CD1c-positive myeloid dendritic cell (primary cell): ENCODE measurements at regions not wholly inside any gene's neighbourhood (a gene's known extent, or its start where the extent isn't known, plus 50 kb on each side); places are given as distances from the start of the nearest gene placed in this dataset.

ENCODE experiments used
- DNase-seq: peaks from one replicate; pipeline ENCODE4 v3.0.0-alpha.2; 2016; ENCODE audit errors: extremely low spot score

DNA sequence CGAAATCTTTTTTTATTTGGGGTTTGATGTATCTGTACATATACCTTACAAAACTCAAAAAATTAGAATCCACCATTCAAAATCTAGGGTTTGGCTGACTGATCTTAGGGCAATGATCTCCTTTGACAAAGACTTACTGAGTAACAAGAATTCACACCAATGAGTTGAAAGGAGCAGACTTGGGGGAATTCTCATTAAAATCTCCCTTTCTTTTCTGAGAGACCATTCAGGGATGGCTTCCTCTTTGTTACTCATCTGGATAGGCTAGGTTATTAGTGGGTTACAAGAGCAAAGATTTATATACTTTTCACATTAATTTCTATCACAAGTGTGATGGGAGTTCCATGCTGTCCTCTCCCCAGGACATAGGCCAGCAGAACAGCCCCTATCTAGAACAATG, 661.0 kb downstream of the KCTD16 start:
- no peak for DNase-seq

DNA sequence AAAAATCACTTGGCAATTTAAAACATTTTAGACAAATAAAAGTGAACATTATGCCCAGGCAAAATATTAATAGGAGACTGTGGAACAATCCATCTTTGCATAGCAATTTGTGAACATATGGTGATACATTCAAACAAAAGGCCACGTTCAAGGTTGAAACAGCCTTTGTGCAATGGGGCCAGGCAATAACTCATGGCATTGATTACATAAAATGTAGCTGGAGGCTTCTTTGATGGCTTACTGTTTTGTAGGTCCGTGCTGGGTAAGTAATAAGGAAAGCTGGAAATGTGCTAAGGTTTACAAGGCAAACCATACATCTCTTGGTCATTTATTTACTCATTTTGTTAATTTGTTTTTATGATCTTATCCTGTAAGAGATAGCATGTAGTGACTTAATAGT, 651.8 kb downstream of the KCTD16 start:
- no peak for DNase-seq

DNA sequence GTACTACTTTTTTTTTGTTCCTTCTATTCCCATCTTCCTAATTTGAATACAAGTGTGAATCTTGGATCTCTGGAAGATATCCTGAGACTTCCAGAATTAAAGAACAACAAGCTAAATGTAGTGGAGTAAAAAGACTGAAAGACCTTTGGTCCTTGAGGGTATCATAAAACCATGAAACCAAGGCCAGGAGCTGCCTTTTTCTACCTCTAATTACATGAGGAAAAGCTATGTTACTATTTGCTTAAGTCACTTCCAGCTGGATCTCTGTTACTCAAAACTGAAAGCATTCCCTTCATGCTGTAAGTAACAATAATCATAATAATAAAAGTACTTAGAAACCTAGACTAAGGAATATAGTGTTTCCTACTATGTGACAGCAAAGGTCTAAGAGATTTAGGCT, 649.6 kb downstream of the KCTD16 start:
- DNase-seq, result no peak

GRCh38 chr5:144815131-144815530, 644.5 kb downstream of the KCTD16 start:
- no peak for DNase-seq

GRCh38 chr5:144812763-144813162, 642.1 kb downstream of the KCTD16 start:
- no peak for DNase-seq

DNA sequence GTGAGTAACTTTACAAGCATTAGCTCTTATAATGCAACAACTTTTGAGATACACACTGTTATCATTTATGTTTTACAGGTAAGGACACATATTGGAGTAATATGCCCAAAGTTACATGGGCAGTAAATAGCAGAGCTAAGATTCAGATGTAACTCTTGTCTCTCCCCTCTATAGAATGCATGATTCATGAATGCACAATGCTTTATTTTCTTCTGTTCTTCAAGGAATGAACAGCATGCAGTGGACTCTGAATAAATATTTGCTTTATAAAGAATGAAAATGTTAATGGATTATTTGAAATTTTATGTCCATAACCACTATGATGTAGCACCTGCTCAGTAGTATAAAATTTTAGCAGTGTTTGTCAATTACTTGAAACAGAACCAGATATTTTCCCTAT, 629.5 kb downstream of the KCTD16 start:
- no peak for DNase-seq

DNA sequence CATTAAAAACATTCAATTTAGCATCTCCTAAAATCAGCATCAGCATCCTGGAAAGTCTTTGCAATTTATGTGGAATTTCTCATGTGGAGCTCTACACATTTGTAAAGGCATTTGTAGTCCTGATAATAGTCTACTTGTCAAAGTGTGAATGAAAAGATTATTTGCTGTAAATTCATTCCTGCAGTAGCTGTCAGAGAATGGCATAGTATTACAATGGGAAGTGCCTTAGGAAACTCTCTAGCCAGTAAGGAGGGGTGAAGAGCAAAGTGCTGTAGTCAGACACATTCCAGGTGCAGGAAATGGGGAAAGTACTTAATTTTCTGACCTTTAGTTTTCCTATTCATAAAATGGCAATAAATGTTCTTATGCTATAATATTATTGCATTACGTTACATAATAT, 627.9 kb downstream of the KCTD16 start:
- no peak for DNase-seq

DNA sequence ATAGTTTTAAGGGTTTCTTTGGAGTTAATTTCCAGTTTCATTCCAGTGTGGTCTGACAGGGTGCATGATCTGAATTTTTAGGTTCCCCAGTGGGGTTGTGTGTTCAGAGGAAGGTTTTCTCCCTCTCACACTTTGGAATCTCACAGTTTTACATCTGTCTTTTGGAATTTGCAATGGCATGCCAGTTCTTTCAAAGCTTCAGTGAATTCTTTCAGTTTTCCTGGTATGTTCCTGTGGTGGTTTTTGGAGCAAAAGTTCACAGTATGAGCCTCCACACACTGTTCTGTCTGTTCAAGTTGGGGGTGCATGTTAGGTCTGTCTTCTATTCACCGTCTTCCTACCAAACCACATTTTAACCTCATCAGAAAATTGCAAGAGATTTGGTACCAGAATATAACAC, 624.2 kb downstream of the KCTD16 start:
- DNase-seq, result no peak

GRCh38 chr5:144788556-144788955, 617.9 kb downstream of the KCTD16 start:
- DNase-seq, result no peak

DNA sequence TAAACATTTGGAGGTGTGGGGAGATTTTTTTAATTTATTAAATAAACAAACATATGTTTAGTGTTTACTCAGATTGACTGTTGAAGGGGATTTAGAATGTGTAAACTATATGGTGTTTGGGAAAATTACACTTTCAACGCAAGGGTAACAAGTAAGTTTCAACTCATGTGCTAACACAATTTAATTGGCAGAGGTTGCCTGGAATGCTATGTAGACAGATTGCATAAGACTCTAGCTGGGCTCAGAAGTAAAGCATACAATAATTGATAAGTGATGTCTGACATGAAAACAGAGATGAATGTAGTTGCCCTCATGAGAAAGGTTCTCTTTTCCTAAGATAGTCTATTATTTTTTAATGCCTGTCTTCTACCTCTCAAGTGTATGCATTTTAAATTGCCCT, 617.4 kb downstream of the KCTD16 start:
- DNase-seq, result no peak

GRCh38 chr5:144779368-144779767, 608.7 kb downstream of the KCTD16 start:
- no peak for DNase-seq

DNA sequence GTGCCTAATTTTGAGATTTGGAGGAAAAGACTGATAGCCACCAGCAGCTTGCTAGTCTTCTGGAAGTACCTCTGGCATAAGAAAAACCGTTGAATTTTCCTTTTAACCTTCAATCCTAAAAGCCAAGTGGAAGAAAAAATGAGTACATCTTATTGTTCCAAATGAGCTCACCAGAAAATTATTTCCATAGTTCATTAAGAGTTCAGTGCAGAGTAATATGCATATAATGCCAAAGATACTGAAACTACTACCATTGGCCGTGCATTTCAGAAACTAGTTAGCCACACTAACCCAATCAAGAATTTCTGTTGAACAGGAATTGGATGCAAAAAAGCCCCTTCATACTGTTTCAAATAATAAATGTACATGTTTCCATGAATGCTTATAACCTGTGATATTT, 607.9 kb downstream of the KCTD16 start:
- DNase-seq, result no peak

- DNase-seq, result no peak
These were observed 603.5 kb downstream of the KCTD16 start for GRCh38 chr5:144774197-144774596.

GRCh38 chr5:144773628-144774027, 603.0 kb downstream of the KCTD16 start:
- no peak for DNase-seq

- DNase-seq, result no peak
These were observed 601.1 kb downstream of the KCTD16 start for GRCh38 chr5:144771802-144772201.

DNA sequence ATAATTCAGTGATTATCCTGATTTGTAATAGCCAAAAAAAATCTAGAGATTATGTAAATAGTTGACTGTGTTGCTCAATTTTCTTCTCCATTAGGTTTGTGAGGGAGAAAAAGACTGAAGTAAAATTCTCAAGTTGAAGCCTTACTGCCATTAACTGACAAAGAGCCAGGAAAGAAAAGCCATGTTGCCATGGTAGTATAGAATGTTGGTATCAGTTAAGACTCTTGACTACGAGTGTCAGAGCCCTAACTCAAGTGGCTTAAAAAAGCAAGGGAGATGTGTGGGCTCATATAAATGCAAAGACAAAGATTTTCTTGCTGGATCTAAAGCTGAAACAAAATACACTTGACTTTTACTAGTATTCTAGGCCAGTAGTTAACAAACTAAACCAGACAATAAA, 571.7 kb downstream of the KCTD16 start:
- DNase-seq, result no peak

- DNase-seq, result no peak
These were observed 561.1 kb downstream of the KCTD16 start for GRCh38 chr5:144731786-144732185.

- no peak for DNase-seq
These were observed 541.4 kb downstream of the KCTD16 start for GRCh38 chr5:144712090-144712489.

DNA sequence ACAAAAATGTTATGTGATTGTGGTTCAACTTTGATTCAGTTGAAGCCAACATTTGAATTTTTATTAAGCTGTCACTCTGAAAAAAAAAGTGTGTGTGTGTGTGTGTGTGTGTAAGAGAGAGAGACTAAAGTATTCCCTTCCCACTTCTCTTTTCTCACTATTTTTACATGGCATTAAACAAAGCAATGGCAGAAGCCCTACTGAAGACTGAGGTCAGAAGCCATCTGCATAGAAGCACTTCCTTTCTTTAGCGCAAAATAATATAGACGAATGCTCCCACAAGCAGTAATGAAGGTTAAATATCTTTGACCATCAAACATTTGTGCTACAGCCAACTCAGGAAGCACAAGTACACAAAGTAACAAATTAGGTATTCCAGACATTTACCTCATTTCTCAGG, 540.5 kb downstream of the KCTD16 start:
- no peak for DNase-seq

GRCh38 chr5:144710637-144711036, 540.0 kb downstream of the KCTD16 start:
- no peak for DNase-seq

- no peak for DNase-seq
These were observed 533.1 kb downstream of the KCTD16 start for GRCh38 chr5:144703776-144704175.

- no peak for DNase-seq
These were observed 527.8 kb downstream of the KCTD16 start for GRCh38 chr5:144698484-144698883.

DNA sequence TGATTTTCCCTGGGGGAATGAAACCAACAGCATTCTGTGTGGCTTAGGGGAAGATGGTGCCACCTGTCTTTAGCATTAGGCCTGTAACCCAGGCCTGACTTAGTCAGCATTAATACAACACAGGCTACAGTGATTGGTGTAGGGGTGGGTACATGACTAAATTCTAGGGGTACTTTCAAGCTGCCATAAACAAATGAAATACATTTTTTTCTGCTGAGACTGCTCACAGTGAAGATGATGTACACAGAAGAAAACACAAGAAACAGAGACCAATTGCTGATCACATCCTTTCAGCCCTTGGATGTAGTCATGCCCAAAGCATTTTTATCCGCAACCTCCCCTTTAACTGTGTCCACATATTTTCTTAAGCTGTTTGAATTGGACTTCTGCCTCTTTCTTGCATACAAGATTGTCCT, 527.2 kb downstream of the KCTD16 start:
- no peak for DNase-seq

- DNase-seq, result no peak
These were observed 521.3 kb downstream of the KCTD16 start for GRCh38 chr5:144691936-144692335.

GRCh38 chr5:144684899-144685298, 514.2 kb downstream of the KCTD16 start:
- DNase-seq, result no peak
